ENCODE measurements at regions not wholly inside any gene's neighbourhood (a gene's known extent, or its start where the extent isn't known, plus 50 kb on each side); places are given as distances from the start of the nearest gene placed in this dataset.
"Not testable (repeated sequence)": the region's sequence is repeated elsewhere in the genome, so short reads cannot be mapped to it uniquely, and the experiment has no call there.

DNA sequence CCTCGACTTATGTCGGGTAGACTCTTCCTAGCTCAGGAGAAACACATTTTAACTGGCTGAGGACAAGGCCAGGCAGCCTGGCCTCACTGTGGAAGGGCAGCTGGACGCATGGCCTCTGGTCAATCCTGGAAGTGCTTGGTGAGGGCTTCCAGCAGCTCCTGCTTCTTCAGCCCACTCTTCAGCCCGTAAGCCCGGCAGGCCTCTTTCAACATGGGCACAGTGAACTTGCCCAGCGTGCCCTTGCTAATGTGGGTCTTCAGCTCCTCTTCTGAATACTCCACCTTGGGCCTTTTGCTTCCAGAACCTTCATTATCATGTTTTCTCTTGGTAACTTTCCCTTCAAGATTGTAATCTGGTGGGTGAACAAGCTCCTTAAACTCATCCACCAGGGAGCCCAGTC is 132.2 kb upstream of the MAMLD1 start:
- H3K36me3 ChIP-seq (replicated peaks in 1 of 2; ENCODE audit: control insufficient read depth in 2 of 2, insufficient read depth in 2 of 2, low read length in 2 of 2); H3K14ac ChIP-seq (ENCODE audit: low read length); H3K4me3 ChIP-seq (ENCODE audit: low read length in 2 of 2); H4K8ac ChIP-seq (ENCODE audit: low read depth, low read length); H3K9me3 ChIP-seq (replicated peaks in 1 of 2; ENCODE audit: control insufficient read depth in 2 of 2, insufficient read depth in 1 of 2, low read depth in 1 of 2, low read length in 2 of 2); H2BK120ac ChIP-seq (ENCODE audit: low read depth, low read length); H3K18ac ChIP-seq (ENCODE audit: low read length); H2AFZ ChIP-seq (ENCODE audit: low read length); H3K4me2 ChIP-seq (ENCODE audit: insufficient read depth, low read length, poor library complexity, severe bottlenecking); H3K27ac ChIP-seq (replicated peaks; ENCODE audit: low read length); H2BK5ac ChIP-seq (ENCODE audit: low read length); H3K4me1 ChIP-seq (ENCODE audit: control insufficient read depth in 2 of 2, insufficient read depth in 1 of 2, low read depth in 1 of 2, low read length in 2 of 2); H3K79me1 ChIP-seq (ENCODE audit: low read depth, low read length); H2BK15ac ChIP-seq (ENCODE audit: low read length); H3K4ac ChIP-seq (ENCODE audit: low read length); H3K23ac ChIP-seq (ENCODE audit: low read depth, low read length, poor library complexity); DNase-seq (ENCODE audit: low spot score); H2AK5ac ChIP-seq (ENCODE audit: low read depth, low read length); H3K27me3 ChIP-seq (ENCODE audit: control insufficient read depth in 3 of 3, insufficient read depth in 3 of 3, low read depth in 1 of 3, low read length in 3 of 3); H2BK12ac ChIP-seq (ENCODE audit: low read length); H4K91ac ChIP-seq (ENCODE audit: low read depth, low read length, poor library complexity); H3K9ac ChIP-seq (ENCODE audit: low read depth, low read length, poor library complexity): not testable (repeated sequence)
- no CpG with 5 or more reads among the region's 6 CpGs for WGBS, 2 donors (ENCODE audit: extremely low coverage in 2 of 2, insufficient read length in 2 of 2, insufficient replicate concordance in 1 of 2)

DNA sequence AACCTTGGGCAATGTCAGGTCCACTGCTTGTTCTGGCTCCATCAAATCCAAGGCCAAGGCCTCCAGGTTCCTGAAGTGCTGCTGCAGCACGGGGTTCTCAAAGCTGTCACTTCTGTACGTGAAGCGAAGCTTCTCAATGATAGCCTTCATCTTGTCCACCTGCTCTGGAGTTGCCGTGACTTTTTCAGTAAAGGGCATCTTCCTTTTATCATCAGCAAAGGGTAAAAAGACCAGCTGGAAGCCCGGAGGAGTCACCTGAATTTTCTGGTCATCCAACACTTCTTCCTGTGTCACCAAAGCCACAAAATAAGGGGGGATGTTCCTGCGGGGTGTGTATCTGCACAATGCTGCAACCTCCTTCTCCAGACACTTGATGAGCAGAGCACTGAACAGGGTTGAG is 131.7 kb upstream of the MAMLD1 start:
- H2BK12ac ChIP-seq (ENCODE audit: low read length); H2BK120ac ChIP-seq (ENCODE audit: low read depth, low read length); DNase-seq (ENCODE audit: low spot score); H2AK5ac ChIP-seq (ENCODE audit: low read depth, low read length); H3K9ac ChIP-seq (ENCODE audit: low read depth, low read length, poor library complexity); H3K23ac ChIP-seq (ENCODE audit: low read depth, low read length, poor library complexity); H2BK15ac ChIP-seq (ENCODE audit: low read length); H3K18ac ChIP-seq (ENCODE audit: low read length); H3K79me1 ChIP-seq (ENCODE audit: low read depth, low read length); H3K4ac ChIP-seq (ENCODE audit: low read length); H3K36me3 ChIP-seq (replicated peaks in 1 of 2; ENCODE audit: control insufficient read depth in 2 of 2, insufficient read depth in 2 of 2, low read length in 2 of 2); H2BK5ac ChIP-seq (ENCODE audit: low read length); H4K91ac ChIP-seq (ENCODE audit: low read depth, low read length, poor library complexity); H3K4me3 ChIP-seq (ENCODE audit: low read length in 2 of 2); H4K8ac ChIP-seq (ENCODE audit: low read depth, low read length); H3K4me2 ChIP-seq (ENCODE audit: insufficient read depth, low read length, poor library complexity, severe bottlenecking); H3K4me1 ChIP-seq (ENCODE audit: control insufficient read depth in 2 of 2, insufficient read depth in 1 of 2, low read depth in 1 of 2, low read length in 2 of 2); H2AFZ ChIP-seq (ENCODE audit: low read length); H3K9me3 ChIP-seq (replicated peaks in 1 of 2; ENCODE audit: control insufficient read depth in 2 of 2, insufficient read depth in 1 of 2, low read depth in 1 of 2, low read length in 2 of 2); H3K27me3 ChIP-seq (ENCODE audit: control insufficient read depth in 3 of 3, insufficient read depth in 3 of 3, low read depth in 1 of 3, low read length in 3 of 3); H3K27ac ChIP-seq (replicated peaks; ENCODE audit: low read length); H3K14ac ChIP-seq (ENCODE audit: low read length): not testable (repeated sequence)
- WGBS, 2 donors (ENCODE audit: extremely low coverage in 2 of 2, insufficient read length in 2 of 2, insufficient replicate concordance in 1 of 2) = no CpG with 5 or more reads among the region's 6 CpGs

- H2AK5ac ChIP-seq (ENCODE audit: low read depth, low read length); H4K8ac ChIP-seq (ENCODE audit: low read depth, low read length); H3K4me3 ChIP-seq (ENCODE audit: low read length in 2 of 2); H3K27me3 ChIP-seq (ENCODE audit: control insufficient read depth in 3 of 3, insufficient read depth in 3 of 3, low read depth in 1 of 3, low read length in 3 of 3); H3K9me3 ChIP-seq (replicated peaks in 1 of 2; ENCODE audit: control insufficient read depth in 2 of 2, insufficient read depth in 1 of 2, low read depth in 1 of 2, low read length in 2 of 2); H3K4me1 ChIP-seq (ENCODE audit: control insufficient read depth in 2 of 2, insufficient read depth in 1 of 2, low read depth in 1 of 2, low read length in 2 of 2); DNase-seq (ENCODE audit: low spot score); H4K91ac ChIP-seq (ENCODE audit: low read depth, low read length, poor library complexity); H3K9ac ChIP-seq (ENCODE audit: low read depth, low read length, poor library complexity); H3K36me3 ChIP-seq (replicated peaks in 1 of 2; ENCODE audit: control insufficient read depth in 2 of 2, insufficient read depth in 2 of 2, low read length in 2 of 2); H2BK15ac ChIP-seq (ENCODE audit: low read length); H3K18ac ChIP-seq (ENCODE audit: low read length); H3K4me2 ChIP-seq (ENCODE audit: insufficient read depth, low read length, poor library complexity, severe bottlenecking); H2BK120ac ChIP-seq (ENCODE audit: low read depth, low read length); H3K27ac ChIP-seq (replicated peaks; ENCODE audit: low read length); H3K23ac ChIP-seq (ENCODE audit: low read depth, low read length, poor library complexity); H3K14ac ChIP-seq (ENCODE audit: low read length); H2BK5ac ChIP-seq (ENCODE audit: low read length); H3K4ac ChIP-seq (ENCODE audit: low read length); H2AFZ ChIP-seq (ENCODE audit: low read length); H2BK12ac ChIP-seq (ENCODE audit: low read length); H3K79me1 ChIP-seq (ENCODE audit: low read depth, low read length): not testable (repeated sequence)
- no CpG with 5 or more reads among the region's 5 CpGs for WGBS, 2 donors (ENCODE audit: extremely low coverage in 2 of 2, insufficient read length in 2 of 2, insufficient replicate concordance in 1 of 2)
Observed at GRCh38 chrX:150232222-150232621, 130.9 kb upstream of the MAMLD1 start.

DNA sequence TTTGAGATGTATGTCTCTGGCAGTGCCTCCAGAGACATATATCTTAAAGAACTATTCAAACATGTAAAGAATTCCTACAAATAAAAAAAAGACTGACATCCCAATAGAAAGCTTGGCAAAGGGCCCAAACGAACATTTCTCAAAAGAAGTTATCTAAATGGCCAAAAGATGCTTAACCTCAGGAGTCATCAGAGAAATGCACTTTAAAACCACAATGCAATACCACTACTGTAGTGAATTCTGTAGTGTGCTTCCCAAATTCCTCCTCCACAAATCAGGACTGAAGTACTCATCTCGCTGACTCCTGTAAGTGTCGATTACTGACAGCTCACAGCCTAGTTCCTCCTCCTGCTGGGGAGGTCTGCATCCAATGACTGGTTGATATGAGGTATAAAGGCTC is 129.0 kb upstream of the MAMLD1 start:
- H3K4ac ChIP-seq (ENCODE audit: low read length) = no peak overlapping the region
- H2BK5ac ChIP-seq (ENCODE audit: low read length) = no peak overlapping the region
- no peak overlapping the region for H3K4me3 ChIP-seq (ENCODE audit: low read length in 2 of 2)
- no peak overlapping the region for H3K4me2 ChIP-seq (ENCODE audit: insufficient read depth, low read length, poor library complexity, severe bottlenecking)
- H2AFZ ChIP-seq (ENCODE audit: low read length) = no peak overlapping the region
- no CpG with 5 or more reads among the region's 3 CpGs for WGBS, 2 donors (ENCODE audit: extremely low coverage in 2 of 2, insufficient read length in 2 of 2, insufficient replicate concordance in 1 of 2)
- H3K27me3 ChIP-seq (ENCODE audit: control insufficient read depth in 3 of 3, insufficient read depth in 3 of 3, low read depth in 1 of 3, low read length in 3 of 3) = peaks cover 0 to 4% (median 0%) of the 10 kb centered on the region in 3 experiments
- H3K27ac ChIP-seq (replicated peaks; ENCODE audit: low read length) = no peak overlapping the region
- H4K8ac ChIP-seq (ENCODE audit: low read depth, low read length) = no peak overlapping the region
- H3K14ac ChIP-seq (ENCODE audit: low read length) = no peak overlapping the region
- H3K9me3 ChIP-seq (replicated peaks in 1 of 2; ENCODE audit: control insufficient read depth in 2 of 2, insufficient read depth in 1 of 2, low read depth in 1 of 2, low read length in 2 of 2) = no peaks in the 10 kb centered on the region
- no peak overlapping the region for H3K9ac ChIP-seq (ENCODE audit: low read depth, low read length, poor library complexity)
- H3K4me1 ChIP-seq (ENCODE audit: control insufficient read depth in 2 of 2, insufficient read depth in 1 of 2, low read depth in 1 of 2, low read length in 2 of 2) = no peaks in the 10 kb centered on the region
- H3K79me1 ChIP-seq (ENCODE audit: low read depth, low read length) = no peaks in the 10 kb centered on the region
- H3K23ac ChIP-seq (ENCODE audit: low read depth, low read length, poor library complexity) = no peak overlapping the region
- no peak overlapping the region for H3K18ac ChIP-seq (ENCODE audit: low read length)
- no peaks in the 10 kb centered on the region for H3K36me3 ChIP-seq (replicated peaks in 1 of 2; ENCODE audit: control insufficient read depth in 2 of 2, insufficient read depth in 2 of 2, low read length in 2 of 2)
- no peak for DNase-seq (ENCODE audit: low spot score)
- H2BK12ac ChIP-seq (ENCODE audit: low read length) = no peak overlapping the region
- no peak overlapping the region for H2AK5ac ChIP-seq (ENCODE audit: low read depth, low read length)
- H4K91ac ChIP-seq (ENCODE audit: low read depth, low read length, poor library complexity) = no peak overlapping the region
- H2BK15ac ChIP-seq (ENCODE audit: low read length) = no peak overlapping the region
- no peak overlapping the region for H2BK120ac ChIP-seq (ENCODE audit: low read depth, low read length)

All from neuronal stem cell (in vitro differentiated cells).